ENCODE measurements at regions not wholly inside any gene's neighbourhood (a gene's known extent, or its start where the extent isn't known, plus 50 kb on each side); places are given as distances from the start of the nearest gene placed in this dataset.
"Not testable (repeated sequence)": the region's sequence is repeated elsewhere in the genome, so short reads cannot be mapped to it uniquely, and the experiment has no call there.

- intact Hi-C loops (cut with micrococcal nuclease): no loop called here
- ATAC-seq (no peak), DNase-seq (no peak)
These were observed 280.1 kb upstream of the MBL2 start for GRCh38 chr10:53052521-53053164.

DNA sequence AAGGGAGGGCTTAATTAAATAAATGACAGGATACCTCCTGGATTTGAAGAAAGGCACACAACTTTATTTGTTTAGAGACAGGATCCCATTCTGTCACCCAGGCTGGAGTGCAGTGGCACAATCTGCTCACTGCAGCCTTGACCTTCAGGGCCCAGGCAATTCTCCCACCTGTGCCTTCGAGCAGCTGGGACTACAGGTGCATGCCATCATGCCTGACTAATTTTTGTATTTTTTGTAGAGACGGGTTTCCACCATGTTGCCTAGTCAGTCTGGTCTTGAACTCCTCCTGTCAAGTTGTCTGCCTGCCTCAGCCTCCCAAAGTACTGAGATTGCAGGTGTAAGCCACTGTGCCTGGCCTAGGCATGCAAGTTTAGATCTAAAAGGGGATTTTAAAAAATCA, 272.7 kb upstream of the MBL2 start:
- DNase-seq (no peak), ATAC-seq (no peak)
- intact Hi-C loops (cut with micrococcal nuclease): no loop called here

GRCh38 chr10:53035823-53036222, 263.2 kb upstream of the MBL2 start:
- ATAC-seq; DNase-seq; intact Hi-C loops (cut with micrococcal nuclease): not testable (repeated sequence)

GRCh38 chr10:53033396-53033795, 260.8 kb upstream of the MBL2 start:
- DNase-seq (no peak), ATAC-seq (no peak)
- intact Hi-C loops (cut with micrococcal nuclease): no loop called here

DNA sequence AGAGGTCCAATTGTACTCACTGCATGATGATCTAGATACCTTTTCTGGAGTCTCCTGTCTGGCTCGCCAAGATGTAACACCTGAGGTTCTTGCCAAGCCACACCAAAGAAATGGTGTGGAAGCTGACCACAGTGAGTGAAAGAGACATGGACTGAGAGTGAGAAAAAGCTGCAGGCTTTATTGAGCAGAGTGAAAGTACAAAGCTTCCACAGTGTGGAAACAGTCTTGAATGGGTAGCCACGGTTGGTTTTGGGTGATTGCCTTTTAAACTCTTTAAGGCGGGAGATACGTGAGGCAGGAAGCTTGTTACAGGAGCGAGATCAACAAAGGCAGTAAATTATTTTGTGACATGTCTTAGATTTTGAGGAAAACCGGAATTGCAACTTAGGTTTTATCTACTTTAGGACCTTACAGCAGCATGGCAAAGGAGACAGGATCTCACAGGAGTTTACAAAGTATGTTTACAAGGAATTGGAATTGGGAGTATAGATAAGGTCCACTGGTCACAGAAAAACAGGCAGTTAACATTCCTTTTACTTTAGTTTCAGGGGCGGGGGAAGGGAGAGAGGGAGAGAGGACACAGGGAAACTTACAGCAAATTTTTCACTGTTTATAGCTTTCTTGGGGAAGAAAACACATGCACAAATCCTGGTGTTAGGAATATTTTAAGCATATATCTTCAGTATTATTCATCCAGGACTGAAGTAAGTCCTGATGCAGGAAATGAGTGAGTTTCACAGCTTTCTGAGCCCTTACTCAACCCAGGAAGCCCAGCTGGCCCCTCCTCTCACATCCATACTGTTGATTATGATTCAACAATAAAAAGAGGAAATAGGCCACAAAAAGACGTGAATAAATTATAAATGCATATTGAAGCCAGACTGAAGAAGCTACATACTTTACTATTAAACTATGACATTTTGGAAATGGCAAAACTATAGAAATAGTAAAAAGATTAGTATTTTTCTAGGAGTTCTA, 257.6 kb upstream of the MBL2 start:
- intact Hi-C loops (cut with micrococcal nuclease); DNase-seq; ATAC-seq: not testable (repeated sequence)

DNA sequence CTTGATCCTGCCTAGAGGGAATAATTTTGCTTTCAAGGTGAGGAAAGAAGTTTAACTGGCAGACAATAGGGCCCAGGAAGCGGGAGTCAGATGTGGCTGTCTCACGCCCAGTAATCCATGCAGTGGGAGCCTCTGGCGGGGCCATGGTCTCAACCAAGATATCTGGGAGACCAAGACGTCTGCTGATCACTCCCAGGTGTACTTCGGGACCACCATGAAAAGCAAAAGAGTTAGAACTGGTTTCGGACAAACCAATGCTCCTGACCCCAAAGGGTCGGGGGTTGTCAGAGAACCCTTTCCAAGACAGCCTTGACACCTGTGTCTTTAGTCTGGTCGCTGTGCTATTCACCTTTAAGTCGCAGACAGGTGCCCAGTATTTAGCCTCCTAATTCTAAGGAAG, 256.9 kb upstream of the MBL2 start:
- DNase-seq (no peak), ATAC-seq (no peak)
- intact Hi-C loops (cut with micrococcal nuclease): no loop called here

- DNase-seq; intact Hi-C loops (cut with micrococcal nuclease); ATAC-seq: not testable (repeated sequence)
These were observed 253.2 kb upstream of the MBL2 start for GRCh38 chr10:53025765-53026164.

DNA sequence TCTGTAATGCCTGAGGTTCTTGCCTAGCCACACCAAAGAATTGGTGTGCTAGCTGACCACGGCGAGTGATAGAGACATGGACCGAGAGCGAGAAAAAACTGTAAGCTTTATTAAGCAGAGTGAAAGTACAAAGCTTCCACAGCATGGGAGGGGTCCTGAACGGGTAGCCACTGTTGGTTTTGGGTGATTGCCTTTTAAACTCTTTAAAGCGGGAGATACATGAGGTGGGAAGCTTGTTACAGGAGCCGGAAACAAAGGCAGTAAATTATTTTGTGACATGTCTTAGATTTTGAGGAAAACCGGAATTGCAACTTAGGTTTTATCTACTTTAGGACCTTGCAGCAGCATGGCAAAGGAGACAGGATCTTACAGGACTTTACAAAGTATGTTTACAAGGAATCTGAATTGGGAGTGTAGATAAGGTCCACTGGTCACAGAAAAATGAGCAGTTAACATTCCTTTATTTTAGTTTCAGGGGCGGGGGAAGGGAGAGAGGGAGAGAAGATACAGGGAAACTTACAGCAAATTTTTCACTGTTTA, 252.7 kb upstream of the MBL2 start:
- ATAC-seq (no peak), DNase-seq (no peak)
- intact Hi-C loops (cut with micrococcal nuclease): no loop called here

DNA sequence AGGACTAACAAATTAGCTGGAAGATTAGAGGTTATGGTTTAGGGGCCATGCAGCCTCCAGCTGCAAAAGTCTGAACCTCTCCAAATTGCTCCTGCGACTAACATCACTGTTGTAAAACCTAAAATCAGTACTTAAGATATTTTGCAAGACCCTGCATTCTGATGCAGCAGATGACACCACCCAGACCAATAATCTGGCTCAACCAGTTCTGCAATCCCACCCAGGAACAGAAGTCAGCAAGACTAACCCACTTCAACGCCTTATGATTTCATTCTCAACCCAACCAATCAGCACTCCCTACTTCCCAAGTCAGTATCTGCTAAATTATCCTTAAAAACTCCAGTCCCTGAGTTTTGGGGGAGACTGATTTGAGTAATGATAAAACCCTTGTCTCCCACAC, 250.8 kb upstream of the MBL2 start:
- intact Hi-C loops (cut with micrococcal nuclease): no loop called here
- no peak for DNase-seq
- ATAC-seq: no peak

DNA sequence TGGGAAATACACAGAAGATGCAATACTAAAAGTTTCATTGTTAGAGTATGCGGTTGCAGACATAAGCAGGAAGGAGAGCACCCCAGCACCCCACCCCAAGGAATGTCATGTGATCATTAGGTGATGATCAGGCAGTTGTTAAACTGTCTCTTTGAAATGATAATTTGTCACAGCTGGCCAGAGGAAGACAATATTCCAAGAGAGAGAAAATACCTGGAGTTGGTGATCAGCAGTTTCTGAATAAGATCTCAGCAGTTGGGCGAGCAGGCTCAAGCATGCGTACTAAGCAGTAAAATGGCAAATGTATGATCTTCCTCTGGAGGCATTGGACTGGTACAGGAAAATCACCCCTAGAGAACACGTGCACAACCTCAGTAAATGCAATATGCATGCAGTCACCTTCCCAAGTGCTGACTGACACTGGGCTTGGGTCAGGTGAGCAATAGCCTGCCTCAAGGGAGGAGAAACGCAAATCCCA, 250.1 kb upstream of the MBL2 start:
- no peak for DNase-seq
- ATAC-seq: no peak
- intact Hi-C loops (cut with micrococcal nuclease): no loop called here

DNA sequence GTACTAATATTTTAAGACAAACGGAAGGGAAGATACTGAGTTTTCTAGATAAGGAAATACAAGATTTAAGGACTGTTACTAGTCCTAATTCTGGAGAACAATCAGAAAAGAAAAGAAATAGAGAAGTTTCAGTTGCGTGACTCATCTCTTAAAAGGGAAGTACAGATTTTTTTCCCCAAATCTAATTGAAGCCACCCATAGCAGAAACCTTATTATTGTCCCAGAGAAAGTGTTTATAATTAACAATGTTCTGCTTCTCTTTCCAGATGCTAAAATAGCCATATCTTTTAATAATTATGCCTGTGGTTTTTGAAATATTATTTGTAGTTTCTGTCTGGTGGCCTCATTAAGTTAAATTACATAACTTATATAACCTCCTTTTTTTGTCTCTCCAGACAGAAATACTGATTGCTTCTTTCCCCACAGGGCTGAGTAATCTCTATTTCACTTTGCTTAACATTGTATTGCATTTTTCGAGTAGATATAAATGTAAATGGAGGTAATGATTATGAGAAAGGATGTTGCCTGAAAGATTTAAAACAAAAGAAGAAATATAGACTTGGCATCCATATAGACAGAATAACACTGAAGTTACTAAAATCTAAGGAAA, 240.7 kb upstream of the MBL2 start:
- no peak for DNase-seq
- ATAC-seq: no peak
- intact Hi-C loops (cut with micrococcal nuclease): no loop called here

DNA sequence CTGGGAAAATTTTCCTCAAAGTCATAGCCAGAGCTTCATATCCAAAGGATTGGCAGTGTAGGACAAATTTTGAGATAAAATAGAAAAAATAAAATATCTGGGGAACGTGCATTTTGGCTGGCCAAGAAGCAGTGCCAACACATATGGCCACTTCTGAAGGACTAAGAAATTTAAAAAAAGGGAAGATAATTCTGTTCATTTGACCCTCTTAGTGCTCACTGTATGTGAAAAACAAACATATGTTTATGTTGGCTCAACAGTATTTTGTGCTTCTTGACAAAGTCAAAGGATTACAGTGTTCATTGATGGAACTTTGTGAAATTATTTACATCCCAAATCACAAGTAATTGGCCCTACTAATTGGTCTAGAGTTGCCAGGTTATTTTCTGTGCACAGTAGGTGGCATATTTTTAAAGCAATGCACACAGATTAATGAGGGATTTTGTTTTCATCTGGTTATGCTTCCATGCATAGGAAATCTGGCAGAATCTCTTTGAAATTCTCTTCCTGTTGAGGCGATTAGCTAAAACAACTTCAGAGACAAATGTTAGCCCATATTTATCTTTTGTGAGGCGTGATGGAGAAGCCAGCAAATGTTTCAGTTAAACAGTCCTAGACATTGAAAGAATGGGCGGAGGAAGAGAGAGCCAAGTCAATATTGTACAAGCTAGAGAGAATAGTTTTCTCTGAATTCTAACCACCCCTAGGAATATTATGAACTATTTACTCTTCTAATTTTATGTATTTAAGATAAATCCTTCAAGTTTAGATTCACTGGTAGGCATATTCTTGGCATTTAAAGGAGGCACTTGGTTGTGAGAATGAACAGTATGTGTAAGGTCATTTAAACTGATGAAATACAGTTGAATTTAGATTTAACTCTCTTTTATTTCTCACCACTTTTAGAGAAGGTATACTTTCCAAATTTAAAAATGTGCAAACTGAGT, 237.7 kb upstream of the MBL2 start:
- intact Hi-C loops (cut with micrococcal nuclease): no loop called here
- no peak for ATAC-seq
- no peak for DNase-seq

DNA sequence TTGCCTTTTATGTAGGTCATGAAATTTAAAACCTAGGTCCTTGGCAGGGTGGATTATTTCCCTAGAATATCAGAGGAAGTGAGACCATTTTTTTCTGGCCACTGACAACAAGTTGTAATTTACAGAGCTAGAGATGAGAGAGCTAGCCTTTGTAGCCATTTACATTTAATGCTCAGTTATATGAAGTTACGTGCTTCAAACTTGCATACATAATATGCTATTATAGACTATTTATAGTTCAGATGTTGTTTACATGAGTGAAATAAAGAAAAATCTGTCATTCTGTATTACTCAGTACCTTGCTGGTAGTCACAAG, 234.9 kb upstream of the MBL2 start:
- intact Hi-C loops (cut with micrococcal nuclease): no loop called here
- DNase-seq: no peak
- no peak for ATAC-seq

- DNase-seq: no peak
- intact Hi-C loops (cut with micrococcal nuclease): no loop called here
- no peak for ATAC-seq
These were observed 234.3 kb upstream of the MBL2 start for GRCh38 chr10:53006663-53007526.

DNA sequence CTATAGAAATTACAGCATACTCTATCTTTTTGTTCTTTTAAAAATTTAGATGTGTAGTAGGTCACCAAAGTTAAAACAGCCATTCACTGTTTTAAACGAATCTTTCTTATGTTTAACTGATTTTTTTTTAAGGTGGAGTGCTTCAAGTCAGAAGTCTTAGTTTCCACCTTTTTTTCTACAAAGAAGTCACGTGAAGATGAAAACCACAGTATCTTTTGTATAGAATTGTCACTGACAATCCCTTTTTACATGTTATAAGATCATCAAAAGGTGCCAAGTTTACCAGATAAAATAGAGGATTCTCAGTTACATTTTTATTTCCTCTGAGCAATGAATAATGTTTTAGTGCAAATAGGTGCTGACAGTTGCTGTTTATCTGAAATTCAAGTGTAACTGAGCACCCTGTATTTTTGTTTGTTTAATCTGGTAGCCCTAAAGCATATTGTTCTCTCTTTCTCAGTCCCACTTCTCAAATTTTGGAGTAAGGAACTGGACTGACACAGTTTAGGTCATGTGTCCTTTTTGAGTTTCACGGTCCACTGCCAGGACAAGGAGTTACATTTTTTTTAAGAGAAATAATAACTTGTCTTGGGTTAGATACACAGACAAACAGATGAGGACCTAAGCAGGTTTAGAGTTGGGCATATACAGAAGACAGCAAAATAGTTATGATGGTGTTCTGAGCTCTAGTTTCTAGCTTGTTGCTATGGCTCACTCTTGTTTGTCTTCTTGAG, 233.2 kb upstream of the MBL2 start:
- no peak for DNase-seq
- ATAC-seq: no peak
- intact Hi-C loops (cut with micrococcal nuclease): no loop called here

DNA sequence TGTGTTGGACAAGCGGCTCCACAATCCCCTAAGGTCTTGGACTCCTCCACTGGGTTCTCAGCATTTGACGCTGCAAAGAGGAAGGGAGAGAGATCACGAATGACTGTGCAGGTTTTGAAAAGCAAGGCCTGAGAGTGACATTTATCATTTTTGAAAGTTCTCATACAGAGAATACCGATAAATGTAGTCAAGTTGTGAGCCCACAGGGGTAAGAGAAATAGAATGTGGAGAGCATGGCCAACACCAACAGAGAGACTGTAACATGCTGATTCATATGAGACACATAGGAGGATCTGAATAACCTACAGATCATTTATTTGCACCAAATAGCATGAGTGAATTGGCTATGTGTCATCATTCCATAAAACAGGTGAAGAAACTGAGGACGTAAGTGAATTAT, 230.5 kb upstream of the MBL2 start:
- ATAC-seq (no peak), DNase-seq (no peak)
- intact Hi-C loops (cut with micrococcal nuclease): no loop called here

DNA sequence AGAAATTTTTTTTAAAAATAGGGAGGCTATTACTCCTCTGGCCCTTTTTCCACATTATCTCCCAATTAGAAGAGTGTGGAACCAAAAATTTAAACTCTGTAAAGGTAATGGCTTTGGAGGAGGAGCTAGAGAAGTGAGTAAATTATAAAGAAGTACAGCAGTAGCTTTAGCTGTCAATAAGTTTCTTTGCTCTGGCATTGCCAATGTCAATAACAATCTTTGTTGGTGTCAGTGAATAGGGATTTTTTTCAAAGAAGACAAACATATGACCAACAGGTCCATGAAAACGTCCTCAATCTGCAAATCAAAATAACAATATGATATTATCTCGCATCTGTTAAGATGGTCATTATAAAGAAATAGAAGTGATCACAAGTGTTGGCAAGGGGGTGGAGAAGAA, 227.1 kb upstream of the MBL2 start:
- DNase-seq (no peak), ATAC-seq (no peak)
- intact Hi-C loops (cut with micrococcal nuclease): no loop called here
